IMR-90 (cell line): ENCODE measurements at regions not wholly inside any gene's neighbourhood (a gene's known extent, or its start where the extent isn't known, plus 50 kb on each side); places are given as distances from the start of the nearest gene placed in this dataset.

Source experiments
- BHLHE40 ChIP-seq: fragments of 150-350 bp; IDR thresholded peaks from 2 replicates; pipeline ENCODE4 v1.6.1; 2016; ENCODE audit warnings: mild to moderate bottlenecking, low read depth, low read length
- CEBPB ChIP-seq: IDR thresholded peaks from 2 replicates; pipeline ENCODE4 v1.6.1; 2012; ENCODE audit warnings: low read depth, low read length, improper control_type of control experiment
- CHD1 ChIP-seq: IDR thresholded peaks from 2 replicates; pipeline ENCODE4 v1.6.1; 2012; ENCODE audit warnings: low read depth, low read length, improper control_type of control experiment
- CTCF ChIP-seq: conservative IDR thresholded peaks from 2 replicates; pipeline ENCODE4 v1.5.1; 2012; ENCODE audit warnings: mild to moderate bottlenecking, low read depth, low read length, improper control_type of control experiment
- POLR2A ChIP-seq: IDR thresholded peaks from 2 replicates; pipeline ENCODE4 v1.6.1; 2012; ENCODE audit warnings: mild to moderate bottlenecking, low read depth, low read length
- RAD21 ChIP-seq: IDR thresholded peaks from 2 replicates; pipeline ENCODE4 v1.6.1; 2012; ENCODE audit warnings: low read length, improper control_type of control experiment
- RCOR1 ChIP-seq: IDR thresholded peaks from 2 replicates; pipeline ENCODE4 v1.6.1; 2012; ENCODE audit warnings: mild to moderate bottlenecking, low read length, improper control_type of control experiment; ENCODE audit not compliant: insufficient replicate concordance
- TF ChIP-seq, protein P1 (sequence below): fragments of 150-350 bp; IDR thresholded peaks from 2 replicates; pipeline ENCODE4 v1.6.1; 2017; ENCODE audit warnings: mild to moderate bottlenecking, antibody characterized with exemption, low read length, low read depth

- TF ChIP-seq CTCF (no peak), CHD1 (no peak), POLR2A (no peak), RAD21 (no peak), CEBPB (no peak), BHLHE40 (no peak), RCOR1 (no peak)
- TF ChIP-seq, protein P1, sequence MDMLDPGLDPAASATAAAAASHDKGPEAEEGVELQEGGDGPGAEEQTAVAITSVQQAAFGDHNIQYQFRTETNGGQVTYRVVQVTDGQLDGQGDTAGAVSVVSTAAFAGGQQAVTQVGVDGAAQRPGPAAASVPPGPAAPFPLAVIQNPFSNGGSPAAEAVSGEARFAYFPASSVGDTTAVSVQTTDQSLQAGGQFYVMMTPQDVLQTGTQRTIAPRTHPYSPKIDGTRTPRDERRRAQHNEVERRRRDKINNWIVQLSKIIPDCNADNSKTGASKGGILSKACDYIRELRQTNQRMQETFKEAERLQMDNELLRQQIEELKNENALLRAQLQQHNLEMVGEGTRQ = no peak
These were observed 170.8 kb downstream of the RTP5 start for GRCh38 chr2:242040303-242040655.
